ENCODE measurements at regions not wholly inside any gene's neighbourhood (a gene's known extent, or its start where the extent isn't known, plus 50 kb on each side); places are given as distances from the start of the nearest gene placed in this dataset.
A peak's percentile ranks its signal among the peaks of the same experiment; 100 is the strongest.

- ATAC-seq (no peak), DNase-seq (no peak)
- no peak overlapping the region for H3K27ac Mint-ChIP-seq
- no peak overlapping the region for H3K4me3 Mint-ChIP-seq
- H3K36me3 Mint-ChIP-seq (ENCODE audit: low read depth) = no peaks in the 10 kb centered on the region
- H3K9me3 Mint-ChIP-seq = no peaks in the 10 kb centered on the region
- no peaks in the 10 kb centered on the region for H3K27me3 Mint-ChIP-seq
- H3K4me1 Mint-ChIP-seq = no peaks in the 10 kb centered on the region
Observed at GRCh38 chr13:44223770-44224444, 149.7 kb upstream of the SERP2 start.

DNA sequence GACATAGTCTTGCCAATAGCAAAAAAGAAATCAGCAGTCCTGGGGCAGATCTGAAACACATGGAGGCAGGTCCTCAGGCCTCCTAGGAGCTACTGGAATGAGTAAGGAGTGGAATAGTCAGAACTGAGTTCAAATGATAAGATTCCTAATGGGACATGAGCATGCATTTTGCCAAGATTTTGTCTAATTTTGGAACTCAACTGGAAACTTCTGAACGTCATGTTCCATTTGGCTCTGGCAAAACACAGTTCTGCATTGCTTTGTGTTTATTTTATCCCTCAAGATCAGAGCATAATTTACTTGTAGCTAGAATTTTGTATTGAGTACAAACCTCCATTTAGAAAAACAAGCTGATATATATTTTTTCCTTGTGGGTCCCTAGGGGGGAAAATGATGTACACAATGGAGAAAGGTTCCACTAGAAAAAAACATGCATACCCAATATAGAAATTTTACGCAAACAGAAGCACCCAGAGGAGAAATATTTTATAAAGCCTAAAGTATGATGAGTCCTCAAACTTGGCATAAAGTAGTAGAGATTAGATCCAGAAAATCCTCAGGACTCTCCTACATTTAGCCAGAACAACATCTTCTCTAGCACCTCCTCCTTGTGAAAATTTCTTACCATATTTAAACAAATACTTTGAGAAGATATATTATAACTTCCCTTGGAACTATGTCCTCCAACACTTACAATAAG, 149.0 kb upstream of the SERP2 start:
- DNase-seq = no peak
- no peaks in the 10 kb centered on the region for H3K27me3 Mint-ChIP-seq
- H3K4me3 Mint-ChIP-seq = no peak overlapping the region
- no peak for ATAC-seq
- no peaks in the 10 kb centered on the region for H3K9me3 Mint-ChIP-seq
- H3K36me3 Mint-ChIP-seq (ENCODE audit: low read depth) = no peaks in the 10 kb centered on the region
- no peak overlapping the region for H3K27ac Mint-ChIP-seq
- H3K4me1 Mint-ChIP-seq = no peaks in the 10 kb centered on the region

DNA sequence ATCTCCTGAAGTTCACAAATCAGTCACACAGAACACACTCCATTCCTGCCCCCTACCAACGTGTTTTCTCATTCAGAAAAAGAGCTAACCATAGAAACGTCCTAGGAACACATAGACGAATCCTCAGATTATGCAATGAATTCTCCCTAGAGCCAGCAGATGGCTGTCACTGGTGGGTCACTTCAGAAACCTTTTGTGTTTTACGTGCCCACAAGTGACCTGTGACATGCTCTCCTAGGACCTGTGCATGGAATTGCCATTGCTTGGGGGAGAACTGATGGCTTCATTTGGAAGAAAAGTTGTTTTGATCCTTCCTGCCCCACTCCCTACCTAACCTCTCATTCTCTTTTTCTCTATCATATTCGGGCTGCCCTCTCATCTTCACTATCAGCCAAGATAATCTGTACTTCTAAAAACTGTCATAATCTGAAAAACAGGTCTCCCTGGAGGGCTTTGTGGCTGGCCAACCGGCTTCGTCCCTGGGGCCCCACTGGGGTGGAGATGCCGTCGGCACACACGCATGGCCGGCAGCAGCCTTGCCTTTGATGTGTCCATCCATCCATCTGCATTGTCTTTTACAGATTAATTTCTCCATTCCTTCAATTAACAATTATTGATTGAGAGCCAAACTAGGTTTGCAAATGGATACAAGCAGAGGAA, 144.1 kb upstream of the SERP2 start:
- no peaks in the 10 kb centered on the region for H3K36me3 Mint-ChIP-seq (ENCODE audit: low read depth)
- H3K4me1 Mint-ChIP-seq = peaks cover 2% of the 10 kb centered on the region
- H3K9me3 Mint-ChIP-seq = no peaks in the 10 kb centered on the region
- no peak overlapping the region for H3K27ac Mint-ChIP-seq
- no peak overlapping the region for H3K4me3 Mint-ChIP-seq
- peaks cover 3% of the 10 kb centered on the region for H3K27me3 Mint-ChIP-seq
- DNase-seq = no peak
- no peak for ATAC-seq

GRCh38 chr13:44230071-44230470, 143.6 kb upstream of the SERP2 start:
- Mint-ChIP-seq H3K36me3 (ENCODE audit: low read depth) (no peaks in the 10 kb centered on the region), H3K4me3 (no peak overlapping the region), H3K9me3 (no peaks in the 10 kb centered on the region), H3K4me1 (peaks cover 2% of the 10 kb centered on the region), H3K27me3 (peaks cover 3% of the 10 kb centered on the region), H3K27ac (no peak overlapping the region)
- DNase-seq (no peak), ATAC-seq (no peak)

DNA sequence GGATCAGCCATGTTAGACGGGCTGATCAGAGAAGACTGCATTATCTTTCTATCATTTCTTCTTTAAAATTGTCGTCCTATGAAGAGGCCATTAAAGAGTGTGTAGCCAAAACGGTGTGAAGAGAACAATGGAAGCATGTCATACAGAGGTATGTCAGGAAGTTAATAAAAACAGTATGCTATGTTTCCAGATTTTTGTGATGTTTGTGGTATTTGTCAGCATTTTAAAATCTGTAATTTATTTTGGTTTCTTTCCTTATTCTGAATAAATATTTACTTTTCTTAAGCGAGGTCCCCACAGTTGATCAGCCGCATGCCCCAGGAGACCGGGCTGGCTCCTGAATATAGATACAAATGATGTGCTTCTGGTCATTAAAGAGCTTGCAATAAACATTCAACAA, 142.9 kb upstream of the SERP2 start:
- Mint-ChIP-seq H3K9me3 (no peaks in the 10 kb centered on the region), H3K4me3 (no peak overlapping the region), H3K27me3 (peaks cover 3% of the 10 kb centered on the region), H3K36me3 (ENCODE audit: low read depth) (no peaks in the 10 kb centered on the region), H3K4me1 (peaks cover 2% of the 10 kb centered on the region), H3K27ac (no peak overlapping the region)
- DNase-seq (no peak), ATAC-seq (no peak)

- no peaks in the 10 kb centered on the region for H3K36me3 Mint-ChIP-seq (ENCODE audit: low read depth)
- no peak overlapping the region for H3K27ac Mint-ChIP-seq
- peaks cover 2% of the 10 kb centered on the region for H3K4me1 Mint-ChIP-seq
- DNase-seq (no peak), ATAC-seq (peak; percentile 72)
- no peak overlapping the region for H3K4me3 Mint-ChIP-seq
- no peaks in the 10 kb centered on the region for H3K9me3 Mint-ChIP-seq
- H3K27me3 Mint-ChIP-seq = peaks cover 3% of the 10 kb centered on the region
Observed at GRCh38 chr13:44231786-44232516, 141.7 kb upstream of the SERP2 start.

- ATAC-seq = no peak
- Mint-ChIP-seq H3K36me3 (ENCODE audit: low read depth) (no peaks in the 10 kb centered on the region), H3K9me3 (no peaks in the 10 kb centered on the region), H3K27me3 (peaks cover 3% of the 10 kb centered on the region), H3K4me3 (no peak overlapping the region), H3K4me1 (peaks cover 7% of the 10 kb centered on the region), H3K27ac (no peak overlapping the region)
- DNase-seq = no peak
Observed at GRCh38 chr13:44232774-44233173, 140.8 kb upstream of the SERP2 start.

- no peaks in the 10 kb centered on the region for H3K9me3 Mint-ChIP-seq
- H3K27ac Mint-ChIP-seq = no peak overlapping the region
- no peak overlapping the region for H3K4me3 Mint-ChIP-seq
- H3K4me1 Mint-ChIP-seq = peaks cover 10% of the 10 kb centered on the region
- no peaks in the 10 kb centered on the region for H3K36me3 Mint-ChIP-seq (ENCODE audit: low read depth)
- DNase-seq (no peak), ATAC-seq (no peak)
- peaks cover 3% of the 10 kb centered on the region for H3K27me3 Mint-ChIP-seq
Observed at GRCh38 chr13:44234566-44234965, 139.1 kb upstream of the SERP2 start.

DNA sequence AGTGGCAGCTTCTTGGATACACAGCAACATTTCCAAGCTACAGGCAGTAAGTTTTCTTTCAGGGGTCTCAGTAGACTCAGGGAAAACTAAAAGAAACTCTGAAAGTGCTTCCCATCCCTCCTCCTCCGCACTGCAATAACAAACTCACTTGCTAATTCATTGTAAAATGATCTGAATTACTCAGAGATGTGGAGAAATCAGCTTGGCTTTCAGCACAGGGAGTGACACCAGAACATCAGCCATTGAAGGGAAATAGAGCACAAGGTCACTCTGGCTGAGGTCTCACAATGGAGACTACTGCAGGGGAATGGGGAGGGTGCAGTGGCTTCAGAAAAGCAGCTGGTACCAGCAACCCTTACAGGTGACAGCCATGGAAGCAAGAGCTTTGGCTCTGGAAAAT, 137.3 kb upstream of the SERP2 start:
- no peak overlapping the region for H3K4me3 Mint-ChIP-seq
- H3K9me3 Mint-ChIP-seq = no peaks in the 10 kb centered on the region
- DNase-seq (no peak), ATAC-seq (no peak)
- peaks cover 10% of the 10 kb centered on the region for H3K4me1 Mint-ChIP-seq
- no peak overlapping the region for H3K27ac Mint-ChIP-seq
- H3K36me3 Mint-ChIP-seq (ENCODE audit: low read depth) = no peaks in the 10 kb centered on the region
- peaks cover 4% of the 10 kb centered on the region for H3K27me3 Mint-ChIP-seq

DNA sequence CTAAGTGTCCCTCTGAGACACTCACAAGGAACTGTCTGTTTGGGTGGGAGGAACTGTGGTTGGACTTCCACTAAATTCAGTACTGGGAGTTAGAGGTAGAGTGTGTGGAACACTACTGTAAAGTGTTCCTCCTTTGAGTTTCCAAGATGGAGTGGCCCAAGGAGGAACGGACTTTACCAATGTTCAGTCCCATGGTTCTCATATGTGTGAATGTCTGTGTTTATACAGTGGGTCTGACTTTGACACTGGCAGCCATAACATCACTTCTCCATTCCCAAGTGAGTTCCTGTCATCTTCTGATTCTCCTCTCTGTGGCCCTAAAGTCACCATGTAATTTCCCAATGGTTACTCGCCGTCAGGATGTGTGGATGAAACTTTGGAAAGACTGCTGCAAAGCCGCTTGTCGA, 136.8 kb upstream of the SERP2 start:
- Mint-ChIP-seq H3K4me1 (peaks cover 10% of the 10 kb centered on the region), H3K27ac (no peak overlapping the region), H3K27me3 (peaks cover 4% of the 10 kb centered on the region), H3K4me3 (no peak overlapping the region), H3K36me3 (ENCODE audit: low read depth) (no peaks in the 10 kb centered on the region), H3K9me3 (no peaks in the 10 kb centered on the region)
- ATAC-seq = no peak
- DNase-seq = no peak

- H3K27me3 Mint-ChIP-seq = peaks cover 7% of the 10 kb centered on the region
- no peaks in the 10 kb centered on the region for H3K9me3 Mint-ChIP-seq
- ATAC-seq = peak; percentile 89
- H3K27ac Mint-ChIP-seq = no peak overlapping the region
- no peak overlapping the region for H3K4me3 Mint-ChIP-seq
- peaks cover 11% of the 10 kb centered on the region for H3K4me1 Mint-ChIP-seq
- DNase-seq = peak; percentile 13
- no peaks in the 10 kb centered on the region for H3K36me3 Mint-ChIP-seq (ENCODE audit: low read depth)
Observed at GRCh38 chr13:44237276-44237767, 136.3 kb upstream of the SERP2 start.

DNA sequence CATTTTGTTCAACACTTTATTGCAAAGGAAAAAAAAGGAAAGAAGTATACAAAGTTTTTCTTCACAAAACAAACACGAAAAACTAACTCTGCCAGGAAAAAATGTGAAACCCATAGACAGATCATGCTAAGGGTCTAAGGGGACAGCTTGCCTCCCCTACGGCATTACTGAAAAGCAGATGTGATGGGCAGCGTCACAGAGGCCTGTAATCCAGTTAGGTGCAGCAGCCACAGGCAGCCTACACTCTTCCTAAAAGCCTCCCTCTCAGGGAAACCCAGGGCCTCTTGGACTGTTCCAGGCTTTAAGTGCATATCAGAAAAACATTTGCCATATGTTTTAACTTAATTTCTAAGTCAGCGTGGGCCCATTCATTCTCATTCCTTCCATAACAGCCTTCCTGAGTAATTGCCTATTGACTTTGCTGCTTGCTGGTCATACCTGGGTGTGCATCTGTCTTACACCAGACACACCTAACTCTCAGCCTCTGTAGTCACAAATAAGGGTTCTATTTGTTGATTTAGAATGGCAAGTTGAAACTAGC, 135.7 kb upstream of the SERP2 start:
- no peaks in the 10 kb centered on the region for H3K36me3 Mint-ChIP-seq (ENCODE audit: low read depth)
- H3K4me1 Mint-ChIP-seq = peaks cover 15% of the 10 kb centered on the region
- H3K27me3 Mint-ChIP-seq = peaks cover 7% of the 10 kb centered on the region
- DNase-seq = no peak
- no peak for ATAC-seq
- no peak overlapping the region for H3K27ac Mint-ChIP-seq
- H3K4me3 Mint-ChIP-seq = no peak overlapping the region
- H3K9me3 Mint-ChIP-seq = no peaks in the 10 kb centered on the region

DNA sequence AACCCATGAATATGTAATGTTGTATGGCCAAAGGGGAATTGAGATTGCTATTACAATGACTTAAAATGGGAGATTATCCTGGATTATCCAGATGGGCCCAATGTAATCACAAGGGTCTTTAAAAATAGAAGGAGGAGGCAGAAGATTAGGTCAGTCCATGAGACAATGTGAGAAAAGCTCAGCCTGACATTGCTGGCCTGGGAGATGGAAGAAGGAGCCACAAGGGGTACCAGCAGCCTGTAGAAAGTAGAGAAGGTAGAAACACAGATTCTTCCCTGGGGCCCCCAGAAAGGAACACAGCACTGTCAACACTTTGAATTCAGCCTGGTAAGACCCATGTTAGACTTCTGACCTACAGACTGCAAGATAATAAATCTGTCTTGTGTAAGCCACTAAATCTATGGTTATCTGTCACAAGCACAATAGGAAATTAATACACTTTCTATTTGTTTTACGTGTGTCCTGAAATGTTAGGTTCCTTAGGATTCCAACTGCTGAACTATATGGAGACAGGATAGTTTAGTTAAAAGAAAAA, 132.9 kb upstream of the SERP2 start:
- no peak for ATAC-seq

GRCh38 chr13:44241638-44242037, 132.0 kb upstream of the SERP2 start:
- H3K9me3 Mint-ChIP-seq = no peaks in the 10 kb centered on the region
- DNase-seq (no peak), ATAC-seq (no peak)
- no peak overlapping the region for H3K27ac Mint-ChIP-seq
- H3K4me3 Mint-ChIP-seq = no peak overlapping the region
- H3K36me3 Mint-ChIP-seq (ENCODE audit: low read depth) = no peaks in the 10 kb centered on the region
- peaks cover 7% of the 10 kb centered on the region for H3K27me3 Mint-ChIP-seq
- peaks cover 20% of the 10 kb centered on the region for H3K4me1 Mint-ChIP-seq

More for the DNA sequence above, 132.9 kb upstream of the SERP2 start:
- DNase-seq = no peak
- Mint-ChIP-seq H3K9me3 (no peaks in the 10 kb centered on the region), H3K4me1 (peaks cover 20% of the 10 kb centered on the region), H3K27ac (no peak overlapping the region), H3K4me3 (no peak overlapping the region), H3K36me3 (ENCODE audit: low read depth) (no peaks in the 10 kb centered on the region), H3K27me3 (peaks cover 7% of the 10 kb centered on the region)

Measured in activated naive CD8-positive, alpha-beta T cell treated with anti-CD3 and anti-CD28 coated beads, Interleukin-2, amount 50 U/mL, for 24 hours (primary cell).